ENCODE measurements at regions not wholly inside any gene's neighbourhood (a gene's known extent, or its start where the extent isn't known, plus 50 kb on each side); places are given as distances from the start of the nearest gene placed in this dataset.

DNA sequence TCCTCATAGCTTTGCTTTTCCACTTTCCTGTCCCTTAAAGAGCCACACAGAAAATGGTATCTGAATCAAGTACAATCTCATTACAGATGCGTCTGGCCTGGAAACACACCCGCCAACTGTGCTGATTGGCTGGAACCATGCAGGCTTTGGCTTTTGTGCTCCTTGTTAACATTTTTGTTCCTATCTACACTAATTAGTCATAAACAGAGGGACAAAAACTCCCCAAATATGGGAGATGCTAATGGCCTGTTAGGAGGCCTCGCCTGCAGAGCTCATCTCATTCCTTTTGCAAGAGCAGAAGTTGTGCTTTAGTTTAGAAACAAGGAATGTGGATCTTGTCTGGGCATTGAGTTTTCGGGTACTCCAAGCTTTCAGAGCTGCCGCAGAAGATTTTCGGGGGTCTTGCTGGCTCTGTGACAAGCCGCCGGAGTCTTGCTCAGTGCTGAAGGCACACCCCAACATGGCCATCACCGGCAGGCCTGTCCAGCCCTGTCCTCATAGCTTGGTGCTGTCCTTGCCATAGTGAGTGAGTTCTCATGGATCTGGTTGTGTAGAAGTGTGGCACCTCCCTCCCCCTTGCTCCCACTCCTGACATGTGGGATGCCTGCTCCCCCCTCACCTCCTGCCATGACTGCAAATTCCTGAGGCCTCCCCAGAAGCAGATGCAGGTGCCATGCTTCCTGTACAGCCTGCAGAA is 69.8 kb downstream of the METRNL start:
- TF ChIP-seq EZH2 (IDR thresholded peaks at IDR 0.05; ENCODE audit: borderline replicate concordance, insufficient read depth, low read depth, low read length, poor library complexity, severe bottlenecking): no peak
- TF ChIP-seq, protein P1, sequence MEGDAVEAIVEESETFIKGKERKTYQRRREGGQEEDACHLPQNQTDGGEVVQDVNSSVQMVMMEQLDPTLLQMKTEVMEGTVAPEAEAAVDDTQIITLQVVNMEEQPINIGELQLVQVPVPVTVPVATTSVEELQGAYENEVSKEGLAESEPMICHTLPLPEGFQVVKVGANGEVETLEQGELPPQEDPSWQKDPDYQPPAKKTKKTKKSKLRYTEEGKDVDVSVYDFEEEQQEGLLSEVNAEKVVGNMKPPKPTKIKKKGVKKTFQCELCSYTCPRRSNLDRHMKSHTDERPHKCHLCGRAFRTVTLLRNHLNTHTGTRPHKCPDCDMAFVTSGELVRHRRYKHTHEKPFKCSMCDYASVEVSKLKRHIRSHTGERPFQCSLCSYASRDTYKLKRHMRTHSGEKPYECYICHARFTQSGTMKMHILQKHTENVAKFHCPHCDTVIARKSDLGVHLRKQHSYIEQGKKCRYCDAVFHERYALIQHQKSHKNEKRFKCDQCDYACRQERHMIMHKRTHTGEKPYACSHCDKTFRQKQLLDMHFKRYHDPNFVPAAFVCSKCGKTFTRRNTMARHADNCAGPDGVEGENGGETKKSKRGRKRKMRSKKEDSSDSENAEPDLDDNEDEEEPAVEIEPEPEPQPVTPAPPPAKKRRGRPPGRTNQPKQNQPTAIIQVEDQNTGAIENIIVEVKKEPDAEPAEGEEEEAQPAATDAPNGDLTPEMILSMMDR (IDR thresholded peaks at IDR 0.05): no peak
- H3K79me2 ChIP-seq (ENCODE audit: control insufficient read depth, insufficient read depth, low read length): no peaks in the 10 kb centered on the region
- no peak for DNase-seq
- no peaks in the 10 kb centered on the region for H3K36me3 ChIP-seq (replicated peaks in 1 of 2; ENCODE audit: control extremely low read depth in 1 of 2, control insufficient read depth in 1 of 2, extremely low read depth in 1 of 2, insufficient read depth in 2 of 2, low read length in 1 of 2)
- POLR2A ChIA-PET: no interaction called here
- intact Hi-C loops (cut with micrococcal nuclease): no loop called here
- peaks cover 0 to 10% of the 10 kb centered on the region in 2 donors for H3K4me1 ChIP-seq (ENCODE audit: control insufficient read depth in 2 of 2, insufficient read depth in 2 of 2, low read length in 2 of 2)
- H3K9me3 ChIP-seq (ENCODE audit: control extremely low read depth in 1 of 3, control insufficient read depth in 2 of 3, insufficient read depth in 1 of 3, low read length in 2 of 3): peaks cover 0 to 6% (median 0%) of the 10 kb centered on the region in 3 donors
- CTCF ChIA-PET: no interaction called here
- Mint-ChIP-seq H3K4me1 (peaks cover 4% of the 10 kb centered on the region), H3K9me3 (ENCODE audit: insufficient read depth) (no peaks in the 10 kb centered on the region), H3K4me3 (no peak overlapping the region), H3K27me3 (peaks cover 35% of the 10 kb centered on the region), H3K27ac (no peak overlapping the region)
- H3K27me3 ChIP-seq (replicated peaks in 1 of 4; ENCODE audit: control extremely low read depth in 1 of 4, control insufficient read depth in 3 of 4, insufficient read depth in 4 of 4, low read length in 3 of 4): peaks cover 0 to 14% (median 2%) of the 10 kb centered on the region in 4 experiments
- no peak for ATAC-seq (ENCODE audit: low read depth)
- WGBS (ENCODE audit: insufficient coverage): 97% methylated on average over 7 of the region's 9 CpGs
- no peak overlapping the region for H3K27ac ChIP-seq (ENCODE audit: low read length in 2 of 2)
- H2AFZ ChIP-seq (ENCODE audit: insufficient read depth, low read depth, low read length, poor library complexity, severe bottlenecking): no peak overlapping the region
- no peaks in the 10 kb centered on the region for H4K20me1 ChIP-seq (ENCODE audit: control insufficient read depth, insufficient read depth, low read length, poor library complexity, severe bottlenecking)
- H3K4me3 ChIP-seq (ENCODE audit: control extremely low read depth in 1 of 5, extremely low read depth in 1 of 5, insufficient read depth in 1 of 5, low read depth in 2 of 5, low read length in 4 of 5): no peak overlapping the region
- H3K9ac ChIP-seq (ENCODE audit: low read length): no peak overlapping the region
- H3K4me2 ChIP-seq (replicated peaks; ENCODE audit: low read depth, low read length, poor library complexity, severe bottlenecking): no peak overlapping the region

DNA sequence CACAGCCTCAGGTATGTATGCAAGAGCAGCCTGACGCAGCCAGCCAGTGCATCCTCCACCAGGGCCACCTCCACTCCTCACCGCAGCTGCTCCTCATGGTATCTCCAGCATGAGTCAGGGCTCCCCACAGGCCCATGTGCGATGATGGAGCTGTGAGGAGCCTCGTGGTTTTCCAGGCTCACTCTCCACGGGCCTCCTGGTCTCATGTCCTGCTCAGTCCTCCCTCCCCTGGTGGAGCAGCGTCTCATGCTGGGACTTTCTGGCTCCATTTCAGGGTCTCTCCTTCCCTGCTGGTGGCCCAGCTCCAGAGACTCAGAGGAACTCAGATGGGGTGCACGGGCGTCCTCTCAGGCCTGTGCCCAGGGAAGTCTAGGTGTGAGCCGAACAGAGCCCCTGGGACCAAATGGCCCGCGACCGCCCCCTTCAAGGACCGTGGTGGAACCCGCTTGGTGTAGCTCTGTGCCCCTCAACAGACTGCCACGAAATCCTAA is 70.4 kb downstream of the METRNL start:
- peaks cover 0 to 10% of the 10 kb centered on the region in 2 donors for H3K4me1 ChIP-seq (ENCODE audit: control insufficient read depth in 2 of 2, insufficient read depth in 2 of 2, low read length in 2 of 2)
- ChIA-PET POLR2A (no interaction called here), CTCF (no interaction called here)
- peaks cover 0 to 11% (median 2%) of the 10 kb centered on the region in 4 experiments for H3K27me3 ChIP-seq (replicated peaks in 1 of 4; ENCODE audit: control extremely low read depth in 1 of 4, control insufficient read depth in 3 of 4, insufficient read depth in 4 of 4, low read length in 3 of 4)
- H3K9ac ChIP-seq (ENCODE audit: low read length): no peak overlapping the region
- H4K20me1 ChIP-seq (ENCODE audit: control insufficient read depth, insufficient read depth, low read length, poor library complexity, severe bottlenecking): no peaks in the 10 kb centered on the region
- no peak overlapping the region for H3K4me2 ChIP-seq (replicated peaks; ENCODE audit: low read depth, low read length, poor library complexity, severe bottlenecking)
- no peaks in the 10 kb centered on the region for H3K79me2 ChIP-seq (ENCODE audit: control insufficient read depth, insufficient read depth, low read length)
- intact Hi-C loops (cut with micrococcal nuclease): no loop called here
- Mint-ChIP-seq H3K27ac (no peak overlapping the region), H3K4me1 (peaks cover 4% of the 10 kb centered on the region), H3K4me3 (no peak overlapping the region), H3K27me3 (peaks cover 34% of the 10 kb centered on the region), H3K9me3 (ENCODE audit: insufficient read depth) (no peaks in the 10 kb centered on the region)
- H2AFZ ChIP-seq (ENCODE audit: insufficient read depth, low read depth, low read length, poor library complexity, severe bottlenecking): no peak overlapping the region
- no peaks in the 10 kb centered on the region for H3K36me3 ChIP-seq (replicated peaks in 1 of 2; ENCODE audit: control extremely low read depth in 1 of 2, control insufficient read depth in 1 of 2, extremely low read depth in 1 of 2, insufficient read depth in 2 of 2, low read length in 1 of 2)
- no peak overlapping the region for H3K27ac ChIP-seq (ENCODE audit: low read length in 2 of 2)
- DNase-seq (no peak), ATAC-seq (ENCODE audit: low read depth) (no peak)
- H3K4me3 ChIP-seq (ENCODE audit: control extremely low read depth in 1 of 5, extremely low read depth in 1 of 5, insufficient read depth in 1 of 5, low read depth in 2 of 5, low read length in 4 of 5): no peak overlapping the region
- WGBS (ENCODE audit: insufficient coverage): 88% methylated on average over 15 of the region's 15 CpGs
- H3K9me3 ChIP-seq (ENCODE audit: control extremely low read depth in 1 of 3, control insufficient read depth in 2 of 3, insufficient read depth in 1 of 3, low read length in 2 of 3): peaks cover 0 to 6% (median 0%) of the 10 kb centered on the region in 3 donors
- TF ChIP-seq, protein P1 (IDR thresholded peaks at IDR 0.05): no peak
- TF ChIP-seq EZH2 (IDR thresholded peaks at IDR 0.05; ENCODE audit: borderline replicate concordance, insufficient read depth, low read depth, low read length, poor library complexity, severe bottlenecking): no peak

All from B cell (primary cell).